Mesenchymal stem cell (in vitro differentiated cells and primary cell): ENCODE measurements at regions not wholly inside any gene's neighbourhood (a gene's known extent, or its start where the extent isn't known, plus 50 kb on each side); places are given as distances from the start of the nearest gene placed in this dataset.

Experiments
- DNase-seq: peaks from one replicate; pipeline ENCODE4 v3.0.0-alpha.2; 2013
- H2AFZ ChIP-seq: one replicate; pipeline ENCODE4 v1.6.1; 2013; ENCODE audit warnings: low read depth, mild to moderate bottlenecking, control low read depth, inconsistent platforms, low read length, moderate library complexity
- H2AK5ac ChIP-seq: 2 replicates; pipeline ENCODE4 v1.6.1; 2013; ENCODE audit warnings: low read length, moderate library complexity, mild to moderate bottlenecking, inconsistent platforms; ENCODE audit not compliant: severe bottlenecking
- H2BK120ac ChIP-seq: one replicate; pipeline ENCODE4 v1.6.1; 2013; ENCODE audit warnings: low read depth, mild to moderate bottlenecking, inconsistent platforms, low read length, moderate library complexity
- H2BK12ac ChIP-seq, 2 experiments: one replicate each; pipeline ENCODE4 v1.6.1; 2013; ENCODE audit warnings: inconsistent platforms in 2 of 2, low read length in 2 of 2, mild to moderate bottlenecking in 2 of 2, moderate library complexity in 2 of 2, control low read depth in 1 of 2
- H2BK15ac ChIP-seq: one replicate; pipeline ENCODE4 v1.6.1; 2013; ENCODE audit warnings: mild to moderate bottlenecking, low read depth, inconsistent platforms; ENCODE audit not compliant: poor library complexity, severe bottlenecking
- H2BK5ac ChIP-seq: 2 replicates; pipeline ENCODE4 v1.6.1; 2013; ENCODE audit warnings: low read depth, mild to moderate bottlenecking, low read length, control low read depth, inconsistent platforms; ENCODE audit not compliant: poor library complexity, severe bottlenecking
- H3K14ac ChIP-seq, 2 experiments: one replicate each; pipeline ENCODE4 v1.6.1; 2013; ENCODE audit warnings: inconsistent platforms in 2 of 2, low read length in 2 of 2, control low read depth in 1 of 2, mild to moderate bottlenecking in 1 of 2, moderate library complexity in 1 of 2
- H3K18ac ChIP-seq, 2 experiments: one replicate each; pipeline ENCODE4 v1.6.1; 2013; ENCODE audit warnings: inconsistent platforms in 2 of 2, low read length in 2 of 2, control low read depth in 1 of 2, low read depth in 1 of 2, mild to moderate bottlenecking in 1 of 2
- H3K23ac ChIP-seq, 2 experiments: one replicate each; pipeline ENCODE4 v1.6.1; 2013; ENCODE audit warnings: inconsistent platforms in 2 of 2, low read length in 2 of 2, mild to moderate bottlenecking in 2 of 2, moderate library complexity in 2 of 2, control low read depth in 1 of 2
- H3K27ac ChIP-seq: 2 replicates; pipeline ENCODE4 v1.5.1; 2013; ENCODE audit warnings: mild to moderate bottlenecking, moderate library complexity, low read length, control low read depth, inconsistent platforms; ENCODE audit not compliant: poor library complexity, severe bottlenecking
- H3K27me3 ChIP-seq, 2 experiments: 2 replicates each; pipeline versions ENCODE4 v1.6.1 to v1.7.0; 2013; ENCODE audit warnings: low read length in 2 of 2, mild to moderate bottlenecking in 2 of 2, moderate library complexity in 2 of 2, control low read depth in 1 of 2, inconsistent platforms in 1 of 2; ENCODE audit not compliant: control insufficient read depth in 1 of 2, insufficient read depth in 1 of 2
- H3K36me3 ChIP-seq, 2 experiments: 2 replicates each; pipeline versions ENCODE4 v1.6.1 to v1.7.0; 2013; ENCODE audit warnings: low read length in 2 of 2, control low read depth in 1 of 2, inconsistent platforms in 1 of 2, low read depth in 1 of 2, mild to moderate bottlenecking in 1 of 2; ENCODE audit not compliant: insufficient read depth in 2 of 2, control insufficient read depth in 1 of 2
- H3K4ac ChIP-seq, 2 experiments: one replicate each; pipeline ENCODE4 v1.6.1; 2013; ENCODE audit warnings: inconsistent platforms in 2 of 2, low read length in 2 of 2, mild to moderate bottlenecking in 2 of 2, moderate library complexity in 2 of 2, control low read depth in 1 of 2, low read depth in 1 of 2
- H3K4me1 ChIP-seq: 2 replicates; pipeline ENCODE4 v1.6.1; 2013; ENCODE audit warnings: low read depth, low read length, control low read depth; ENCODE audit not compliant: control insufficient read depth, insufficient read depth
- H3K4me2 ChIP-seq: 2 replicates; pipeline ENCODE4 v1.6.1; 2013; ENCODE audit warnings: low read length, mild to moderate bottlenecking, inconsistent platforms; ENCODE audit not compliant: poor library complexity, severe bottlenecking
- H3K4me3 ChIP-seq, 2 experiments: 2 replicates each; pipeline versions ENCODE4 v1.5.1 to v1.7.0; 2013; ENCODE audit warnings: low read length in 2 of 2, mild to moderate bottlenecking in 2 of 2, control low read depth in 1 of 2, low read depth in 1 of 2; ENCODE audit not compliant: insufficient read depth in 1 of 2
- H3K79me1 ChIP-seq: replicated peaks from 2 replicates; pipeline ENCODE4 v1.6.1; 2013; ENCODE audit warnings: mild to moderate bottlenecking, control low read depth, low read length, inconsistent platforms; ENCODE audit not compliant: poor library complexity, severe bottlenecking
- H3K9ac ChIP-seq: 2 replicates; pipeline ENCODE4 v1.7.0; 2013; ENCODE audit warnings: mild to moderate bottlenecking, low read length, moderate library complexity
- H3K9me3 ChIP-seq: 2 replicates; pipeline ENCODE4 v1.7.0; 2013; ENCODE audit warnings: mild to moderate bottlenecking, low read length; ENCODE audit not compliant: control insufficient read depth
- H4K8ac ChIP-seq: one replicate; pipeline ENCODE4 v1.6.1; 2013; ENCODE audit warnings: inconsistent platforms, mild to moderate bottlenecking, low read length, moderate library complexity
- H4K91ac ChIP-seq: one replicate; pipeline ENCODE4 v1.6.1; 2013; ENCODE audit warnings: mild to moderate bottlenecking, low read length, inconsistent platforms
- WGBS: methylation state at CpG from one replicate; pipeline ENCODE4 v1.1.7; 2013; ENCODE audit warnings: mixed read lengths; 5-methylcytosine and 5-hydroxymethylcytosine counted together

DNA sequence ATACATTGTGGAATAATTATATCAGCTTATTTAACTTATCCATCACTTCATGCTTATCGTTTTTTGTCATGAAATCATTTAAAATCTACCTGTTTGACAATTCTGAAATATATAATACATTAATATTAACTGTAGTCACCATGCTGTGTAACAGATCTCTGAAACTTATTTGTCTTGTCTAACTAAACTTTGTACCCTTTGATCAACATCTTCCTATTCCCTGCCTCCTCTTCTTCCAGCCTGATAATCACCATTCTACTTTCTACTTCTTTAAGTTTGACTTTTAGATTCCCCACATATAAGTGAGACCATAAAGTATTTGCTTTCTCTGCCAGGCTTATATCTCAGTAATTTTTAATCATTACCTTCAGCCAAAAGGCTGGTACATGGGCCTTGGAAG, 134.2 kb upstream of the LINC00305 start:
- Histone ChIP-seq H3K27ac (no peak overlapping the region), H3K36me3 (no peaks in the 10 kb centered on the region), H2BK15ac (no peak overlapping the region), H2BK12ac (no peak overlapping the region), H3K4me1 (peaks cover 2% of the 10 kb centered on the region), H4K8ac (no peak overlapping the region), H2BK120ac (no peak overlapping the region), H4K91ac (no peak overlapping the region), H3K9ac (no peak overlapping the region), H2BK5ac (no peak overlapping the region), H3K4ac (no peak overlapping the region), H3K79me1 (no peaks in the 10 kb centered on the region), H3K4me3 (no peak overlapping the region), H3K23ac (no peak overlapping the region), H3K27me3 (no peaks in the 10 kb centered on the region), H3K14ac (no peak overlapping the region), H3K18ac (no peak overlapping the region), H2AK5ac (no peak overlapping the region), H3K9me3 (peaks cover 2% of the 10 kb centered on the region), H2AFZ (no peak overlapping the region), H3K4me2 (no peak overlapping the region)
- WGBS, result no CpG with 5 or more reads among the region's 1 CpG
- DNase-seq, result no peak

GRCh38 chr18:64278026-64278425, 129.1 kb upstream of the LINC00305 start:
- Histone ChIP-seq H3K9me3 (peaks cover 2% of the 10 kb centered on the region), H3K27ac (no peak overlapping the region), H2BK120ac (no peak overlapping the region), H3K4me1 (no peaks in the 10 kb centered on the region), H3K4me3 (no peak overlapping the region), H3K18ac (no peak overlapping the region), H2AK5ac (no peak overlapping the region), H2BK5ac (no peak overlapping the region), H3K4me2 (no peak overlapping the region), H3K14ac (no peak overlapping the region), H2BK12ac (no peak overlapping the region), H2BK15ac (no peak overlapping the region), H3K27me3 (no peaks in the 10 kb centered on the region), H2AFZ (no peak overlapping the region), H3K9ac (no peak overlapping the region), H4K8ac (no peak overlapping the region), H4K91ac (no peak overlapping the region), H3K4ac (no peak overlapping the region), H3K79me1 (no peaks in the 10 kb centered on the region), H3K23ac (no peak overlapping the region), H3K36me3 (no peaks in the 10 kb centered on the region)
- WGBS, result 73% methylated on average over 3 of the region's 5 CpGs
- no peak for DNase-seq

DNA sequence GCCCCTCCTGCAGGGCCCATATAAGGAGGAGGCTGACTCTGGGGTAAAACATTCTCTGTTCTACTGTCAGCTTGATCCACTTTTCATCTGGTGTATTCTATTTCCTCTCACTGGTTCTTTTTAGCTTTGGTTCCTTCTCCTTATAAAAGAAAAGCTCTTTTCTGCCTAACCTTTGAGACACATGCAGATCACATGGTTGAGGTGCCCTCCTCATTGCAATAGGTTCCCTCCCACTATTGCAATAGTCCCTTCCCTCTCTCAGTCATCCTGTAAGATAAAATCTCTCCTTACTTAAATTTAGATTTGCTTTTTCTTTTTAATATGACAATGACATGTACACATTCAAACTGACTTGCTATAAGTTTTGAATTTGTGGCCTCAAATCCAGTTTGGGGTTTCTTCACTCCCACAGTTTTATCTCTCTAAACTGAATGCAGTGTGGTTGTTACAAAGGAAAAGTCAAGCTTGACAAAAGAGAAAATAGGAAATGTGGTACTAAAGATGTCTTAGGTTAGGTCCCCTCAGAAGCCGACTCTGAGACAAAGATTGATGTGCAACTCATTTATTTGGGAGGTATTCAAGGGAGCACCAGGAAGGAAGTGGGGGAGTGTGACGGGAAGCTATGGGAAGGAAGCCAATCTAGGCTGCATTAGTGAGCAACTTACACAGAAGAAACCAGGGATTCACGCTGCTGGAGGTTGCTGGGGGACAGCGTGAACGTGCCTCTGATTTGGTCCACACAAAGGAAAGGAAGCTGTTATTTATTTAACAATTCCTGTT, 127.6 kb upstream of the LINC00305 start:
- H3K27ac ChIP-seq, result no peak overlapping the region
- no peaks in the 10 kb centered on the region for H3K79me1 ChIP-seq
- H2BK15ac ChIP-seq, result no peak overlapping the region
- H3K9ac ChIP-seq, result no peak overlapping the region
- no peak overlapping the region for H2BK120ac ChIP-seq
- no peak overlapping the region for H3K18ac ChIP-seq
- no peak overlapping the region for H2BK12ac ChIP-seq
- no peak for DNase-seq
- H3K23ac ChIP-seq, result no peak overlapping the region
- no peak overlapping the region for H4K8ac ChIP-seq
- H3K9me3 ChIP-seq, result no peaks in the 10 kb centered on the region
- 66% methylated on average over 5 of the region's 5 CpGs for WGBS
- no peak overlapping the region for H3K4me3 ChIP-seq
- H3K27me3 ChIP-seq, result no peaks in the 10 kb centered on the region
- H3K14ac ChIP-seq, result no peak overlapping the region
- no peak overlapping the region for H3K4me2 ChIP-seq
- H2AFZ ChIP-seq, result no peak overlapping the region
- H2AK5ac ChIP-seq, result no peak overlapping the region
- H3K4ac ChIP-seq, result no peak overlapping the region
- no peaks in the 10 kb centered on the region for H3K36me3 ChIP-seq
- H2BK5ac ChIP-seq, result no peak overlapping the region
- H4K91ac ChIP-seq, result no peak overlapping the region
- H3K4me1 ChIP-seq, result no peaks in the 10 kb centered on the region

GRCh38 chr18:64275593-64276300, 126.9 kb upstream of the LINC00305 start:
- Histone ChIP-seq H2BK5ac (no peak overlapping the region), H4K91ac (no peak overlapping the region), H3K27me3 (no peaks in the 10 kb centered on the region), H3K18ac (no peak overlapping the region), H3K79me1 (no peaks in the 10 kb centered on the region), H3K14ac (no peak overlapping the region), H2BK12ac (no peak overlapping the region), H3K4me1 (no peaks in the 10 kb centered on the region), H3K9ac (no peak overlapping the region), H2AFZ (no peak overlapping the region), H3K36me3 (no peaks in the 10 kb centered on the region), H3K4me3 (no peak overlapping the region), H4K8ac (no peak overlapping the region), H3K27ac (no peak overlapping the region), H2BK15ac (no peak overlapping the region), H3K23ac (no peak overlapping the region), H2BK120ac (no peak overlapping the region), H2AK5ac (no peak overlapping the region), H3K4me2 (no peak overlapping the region), H3K4ac (no peak overlapping the region), H3K9me3 (no peaks in the 10 kb centered on the region)
- 77% methylated on average over 3 of the region's 3 CpGs for WGBS
- no peak for DNase-seq
